ENCODE measurements at regions not wholly inside any gene's neighbourhood (a gene's known extent, or its start where the extent isn't known, plus 50 kb on each side); places are given as distances from the start of the nearest gene placed in this dataset.

GRCh38 chr5:155274484-155274883 lies 260.9 kb downstream of the KIF4B start:
- TF ChIP-seq GATA3 (IDR thresholded peaks at IDR 0.05; ENCODE audit: low read depth, low read length) (no peak), GATA2 (IDR thresholded peaks at IDR 0.05; ENCODE audit: low read depth, low read length) (no peak)

GRCh38 chr5:155275222-155275621 lies 261.7 kb downstream of the KIF4B start:
- no peak for TF ChIP-seq GATA3 (IDR thresholded peaks at IDR 0.05; ENCODE audit: low read depth, low read length)
- TF ChIP-seq GATA2 (IDR thresholded peaks at IDR 0.05; ENCODE audit: low read depth, low read length), result no peak

- TF ChIP-seq GATA2 (IDR thresholded peaks at IDR 0.05; ENCODE audit: low read depth, low read length) (no peak), GATA3 (IDR thresholded peaks at IDR 0.05; ENCODE audit: low read depth, low read length) (no peak)
These were observed 262.7 kb downstream of the KIF4B start for GRCh38 chr5:155276231-155276630.

- no peak for TF ChIP-seq GATA2 (IDR thresholded peaks at IDR 0.05; ENCODE audit: low read depth, low read length)
- TF ChIP-seq GATA3 (IDR thresholded peaks at IDR 0.05; ENCODE audit: low read depth, low read length), result no peak
These were observed 265.0 kb downstream of the KIF4B start for GRCh38 chr5:155278532-155278931.

GRCh38 chr5:155282503-155283107 lies 269.1 kb downstream of the KIF4B start:
- TF ChIP-seq GATA3 (IDR thresholded peaks at IDR 0.05; ENCODE audit: low read depth, low read length), result no peak
- TF ChIP-seq GATA2 (IDR thresholded peaks at IDR 0.05; ENCODE audit: low read depth, low read length), result no peak

GRCh38 chr5:155285706-155286105 lies 272.2 kb downstream of the KIF4B start:
- TF ChIP-seq GATA2 (IDR thresholded peaks at IDR 0.05; ENCODE audit: low read depth, low read length), result no peak
- TF ChIP-seq GATA3 (IDR thresholded peaks at IDR 0.05; ENCODE audit: low read depth, low read length), result no peak

- TF ChIP-seq GATA3 (IDR thresholded peaks at IDR 0.05; ENCODE audit: low read depth, low read length) (peak; percentile 92), GATA2 (IDR thresholded peaks at IDR 0.05; ENCODE audit: low read depth, low read length) (peak; percentile 85)
These were observed 277.4 kb downstream of the KIF4B start for GRCh38 chr5:155290937-155291336.

- TF ChIP-seq GATA3 (IDR thresholded peaks at IDR 0.05; ENCODE audit: low read depth, low read length) (0 out of 2 replicates have a peak, but pooled peaks have one; percentile 39), GATA2 (IDR thresholded peaks at IDR 0.05; ENCODE audit: low read depth, low read length) (peak; percentile 76)
These were observed 280.1 kb downstream of the KIF4B start for GRCh38 chr5:155293605-155294178.

GRCh38 chr5:155295111-155295510 lies 281.6 kb downstream of the KIF4B start:
- TF ChIP-seq GATA2 (IDR thresholded peaks at IDR 0.05; ENCODE audit: low read depth, low read length) (no peak), GATA3 (IDR thresholded peaks at IDR 0.05; ENCODE audit: low read depth, low read length) (no peak)

- TF ChIP-seq GATA3 (IDR thresholded peaks at IDR 0.05; ENCODE audit: low read depth, low read length), result no peak
- TF ChIP-seq GATA2 (IDR thresholded peaks at IDR 0.05; ENCODE audit: low read depth, low read length), result no peak
These were observed 285.9 kb downstream of the KIF4B start for GRCh38 chr5:155299386-155300005.

- TF ChIP-seq GATA2 (IDR thresholded peaks at IDR 0.05; ENCODE audit: low read depth, low read length), result no peak
- no peak for TF ChIP-seq GATA3 (IDR thresholded peaks at IDR 0.05; ENCODE audit: low read depth, low read length)
These were observed 289.6 kb downstream of the KIF4B start for GRCh38 chr5:155303120-155303519.

GRCh38 chr5:155307229-155307628 lies 293.7 kb downstream of the KIF4B start:
- TF ChIP-seq GATA2 (IDR thresholded peaks at IDR 0.05; ENCODE audit: low read depth, low read length) (no peak), GATA3 (IDR thresholded peaks at IDR 0.05; ENCODE audit: low read depth, low read length) (no peak)

GRCh38 chr5:155308289-155308688 lies 294.7 kb downstream of the KIF4B start:
- no peak for TF ChIP-seq GATA3 (IDR thresholded peaks at IDR 0.05; ENCODE audit: low read depth, low read length)
- no peak for TF ChIP-seq GATA2 (IDR thresholded peaks at IDR 0.05; ENCODE audit: low read depth, low read length)

- TF ChIP-seq GATA3 (IDR thresholded peaks at IDR 0.05; ENCODE audit: low read depth, low read length) (no peak), GATA2 (IDR thresholded peaks at IDR 0.05; ENCODE audit: low read depth, low read length) (no peak)
These were observed 295.6 kb downstream of the KIF4B start for GRCh38 chr5:155309021-155309746.

Measured in SH-SY5Y (cell line).